HEK293 (cell line): ENCODE measurements at regions not wholly inside any gene's neighbourhood (a gene's known extent, or its start where the extent isn't known, plus 50 kb on each side); places are given as distances from the start of the nearest gene placed in this dataset.

Experiments
- IKZF3 ChIP-seq: fragments of 450-650 bp; IDR thresholded peaks from 2 replicates; pipeline ENCODE4 v1.5.0; 2018; ENCODE audit warnings: missing biosample characterization, mild to moderate bottlenecking, missing genetic modification characterization, moderate library complexity
- PRDM1 ChIP-seq: fragments of 450-650 bp; formaldehyde crosslinking; IDR thresholded peaks from 2 replicates; pipeline ENCODE4; 2016; ENCODE audit warnings: missing biosample characterization, missing genetic modification characterization
- REPIN1 ChIP-seq: fragments of 450-650 bp; formaldehyde crosslinking; IDR thresholded peaks from 2 replicates; pipeline ENCODE4 v1.5.1; 2017; ENCODE audit warnings: missing biosample characterization, missing genetic modification characterization, low read depth
- ZNF214 ChIP-seq: fragments of 450-650 bp; formaldehyde crosslinking; IDR thresholded peaks from 2 replicates; pipeline ENCODE4 v1.5.1; 2017; ENCODE audit warnings: missing biosample characterization, mild to moderate bottlenecking, missing genetic modification characterization, borderline replicate concordance
- ZNF302 ChIP-seq: fragments of 450-650 bp; formaldehyde crosslinking; IDR thresholded peaks from 2 replicates; pipeline ENCODE4 v1.5.1; 2016; ENCODE audit warnings: missing biosample characterization, missing genetic modification characterization, low read depth
- ZNF571 ChIP-seq: fragments of 450-650 bp; formaldehyde crosslinking; IDR thresholded peaks from 2 replicates; pipeline ENCODE4 v1.5.0; 2017; ENCODE audit warnings: missing biosample characterization, missing genetic modification characterization
- ZNF701 ChIP-seq: fragments of 450-650 bp; formaldehyde crosslinking; IDR thresholded peaks from 2 replicates; pipeline ENCODE4 v1.5.1; 2016; ENCODE audit warnings: missing biosample characterization, missing genetic modification characterization
- ZNF785 ChIP-seq: fragments of 450-650 bp; formaldehyde crosslinking; IDR thresholded peaks from 2 replicates; pipeline ENCODE4 v1.5.1; 2016; ENCODE audit warnings: missing biosample characterization, missing genetic modification characterization
- TF ChIP-seq, protein P1 (sequence below): fragments of 450-650 bp; formaldehyde crosslinking; IDR thresholded peaks from 2 replicates; pipeline ENCODE4 v1.5.1; 2016; ENCODE audit warnings: missing biosample characterization, missing genetic modification characterization
- TF ChIP-seq, protein P2 (sequence below): fragments of 450-650 bp; formaldehyde crosslinking; IDR thresholded peaks from 2 replicates; pipeline ENCODE4 v1.5.1; 2016; ENCODE audit warnings: missing biosample characterization, missing genetic modification characterization
- TF ChIP-seq, protein P3 (sequence below): IDR thresholded peaks from 2 replicates; pipeline ENCODE4 v1.6.1; 2011; ENCODE audit warnings: mild to moderate bottlenecking, low read depth, low read length, borderline replicate concordance
- TF ChIP-seq, protein P4 (sequence below): fragments of 450-650 bp; formaldehyde crosslinking; IDR thresholded peaks from 2 replicates; pipeline ENCODE4 v1.5.1; 2016; ENCODE audit warnings: missing biosample characterization, missing genetic modification characterization

DNA sequence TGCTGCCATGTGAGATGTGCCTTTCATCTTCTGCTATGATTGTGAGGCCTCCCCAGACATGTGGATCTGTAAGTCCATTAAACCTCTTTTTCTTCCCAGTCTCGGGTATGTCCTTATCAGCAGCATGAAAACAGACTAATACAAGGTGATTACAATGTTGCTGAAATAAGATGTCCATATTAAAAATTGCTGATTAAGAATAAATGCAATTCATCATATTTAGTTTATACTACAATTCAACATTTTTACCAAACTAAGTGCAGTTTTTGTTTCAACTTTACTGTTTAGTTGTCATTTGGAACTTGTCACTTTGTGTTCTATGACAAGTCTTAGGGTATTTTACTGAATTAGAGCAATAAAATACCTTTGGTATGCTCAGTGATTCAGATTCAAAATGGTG lies 127.6 kb upstream of the TMCO5A start:
- TF ChIP-seq, protein P1, sequence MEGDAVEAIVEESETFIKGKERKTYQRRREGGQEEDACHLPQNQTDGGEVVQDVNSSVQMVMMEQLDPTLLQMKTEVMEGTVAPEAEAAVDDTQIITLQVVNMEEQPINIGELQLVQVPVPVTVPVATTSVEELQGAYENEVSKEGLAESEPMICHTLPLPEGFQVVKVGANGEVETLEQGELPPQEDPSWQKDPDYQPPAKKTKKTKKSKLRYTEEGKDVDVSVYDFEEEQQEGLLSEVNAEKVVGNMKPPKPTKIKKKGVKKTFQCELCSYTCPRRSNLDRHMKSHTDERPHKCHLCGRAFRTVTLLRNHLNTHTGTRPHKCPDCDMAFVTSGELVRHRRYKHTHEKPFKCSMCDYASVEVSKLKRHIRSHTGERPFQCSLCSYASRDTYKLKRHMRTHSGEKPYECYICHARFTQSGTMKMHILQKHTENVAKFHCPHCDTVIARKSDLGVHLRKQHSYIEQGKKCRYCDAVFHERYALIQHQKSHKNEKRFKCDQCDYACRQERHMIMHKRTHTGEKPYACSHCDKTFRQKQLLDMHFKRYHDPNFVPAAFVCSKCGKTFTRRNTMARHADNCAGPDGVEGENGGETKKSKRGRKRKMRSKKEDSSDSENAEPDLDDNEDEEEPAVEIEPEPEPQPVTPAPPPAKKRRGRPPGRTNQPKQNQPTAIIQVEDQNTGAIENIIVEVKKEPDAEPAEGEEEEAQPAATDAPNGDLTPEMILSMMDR (tag by site-specific recombination), result no peak
- TF ChIP-seq ZNF214 (tag by site-specific recombination), result no peak
- TF ChIP-seq ZNF571, result no peak
- TF ChIP-seq, protein P2, sequence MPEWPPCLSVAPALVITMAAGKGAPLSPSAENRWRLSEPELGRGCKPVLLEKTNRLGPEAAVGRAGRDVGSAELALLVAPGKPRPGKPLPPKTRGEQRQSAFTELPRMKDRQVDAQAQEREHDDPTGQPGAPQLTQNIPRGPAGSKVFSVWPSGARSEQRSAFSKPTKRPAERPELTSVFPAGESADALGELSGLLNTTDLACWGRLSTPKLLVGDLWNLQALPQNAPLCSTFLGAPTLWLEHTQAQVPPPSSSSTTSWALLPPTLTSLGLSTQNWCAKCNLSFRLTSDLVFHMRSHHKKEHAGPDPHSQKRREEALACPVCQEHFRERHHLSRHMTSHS, result no peak
- no peak for TF ChIP-seq ZNF701 (tag by site-specific recombination)
- TF ChIP-seq, protein P3, sequence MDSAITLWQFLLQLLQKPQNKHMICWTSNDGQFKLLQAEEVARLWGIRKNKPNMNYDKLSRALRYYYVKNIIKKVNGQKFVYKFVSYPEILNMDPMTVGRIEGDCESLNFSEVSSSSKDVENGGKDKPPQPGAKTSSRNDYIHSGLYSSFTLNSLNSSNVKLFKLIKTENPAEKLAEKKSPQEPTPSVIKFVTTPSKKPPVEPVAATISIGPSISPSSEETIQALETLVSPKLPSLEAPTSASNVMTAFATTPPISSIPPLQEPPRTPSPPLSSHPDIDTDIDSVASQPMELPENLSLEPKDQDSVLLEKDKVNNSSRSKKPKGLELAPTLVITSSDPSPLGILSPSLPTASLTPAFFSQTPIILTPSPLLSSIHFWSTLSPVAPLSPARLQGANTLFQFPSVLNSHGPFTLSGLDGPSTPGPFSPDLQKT, result no peak
- no peak for TF ChIP-seq IKZF3 (tag by site-specific recombination)
- no peak for TF ChIP-seq ZNF785 (tag by site-specific recombination)
- no peak for TF ChIP-seq ZNF302 (tag by site-specific recombination)
- no peak for TF ChIP-seq REPIN1 (tag by site-specific recombination)
- no peak for TF ChIP-seq PRDM1 (tag by site-specific recombination)
- TF ChIP-seq, protein P4, sequence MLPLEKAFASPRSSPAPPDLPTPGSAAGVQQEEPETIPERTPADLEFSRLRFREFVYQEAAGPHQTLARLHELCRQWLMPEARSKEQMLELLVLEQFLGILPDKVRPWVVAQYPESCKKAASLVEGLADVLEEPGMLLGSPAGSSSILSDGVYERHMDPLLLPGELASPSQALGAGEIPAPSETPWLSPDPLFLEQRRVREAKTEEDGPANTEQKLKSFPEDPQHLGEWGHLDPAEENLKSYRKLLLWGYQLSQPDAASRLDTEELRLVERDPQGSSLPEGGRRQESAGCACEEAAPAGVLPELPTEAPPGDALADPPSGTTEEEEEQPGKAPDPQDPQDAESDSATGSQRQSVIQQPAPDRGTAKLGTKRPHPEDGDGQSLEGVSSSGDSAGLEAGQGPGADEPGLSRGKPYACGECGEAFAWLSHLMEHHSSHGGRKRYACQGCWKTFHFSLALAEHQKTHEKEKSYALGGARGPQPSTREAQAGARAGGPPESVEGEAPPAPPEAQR, result no peak
